ENCODE measurements at regions not wholly inside any gene's neighbourhood (a gene's known extent, or its start where the extent isn't known, plus 50 kb on each side); places are given as distances from the start of the nearest gene placed in this dataset.
A peak's percentile ranks its signal among the peaks of the same experiment; 100 is the strongest.
"Not testable (repeated sequence)": the region's sequence is repeated elsewhere in the genome, so short reads cannot be mapped to it uniquely, and the experiment has no call there.

GRCh38 chr4:128536746-128537145 lies 249.1 kb upstream of the PGRMC2 start:
- Mint-ChIP-seq H3K4me1 (ENCODE audit: low read depth) (no peaks in the 10 kb centered on the region), H3K27ac (no peak overlapping the region), H3K27me3 (ENCODE audit: low read depth) (peaks cover 6% of the 10 kb centered on the region), H3K9me3 (no peaks in the 10 kb centered on the region), H3K36me3 (ENCODE audit: insufficient read depth in 2 of 2) (no peaks in the 10 kb centered on the region), H3K4me3 (no peak overlapping the region)
- no peak for ATAC-seq (replicated peaks in 1 of 2)
- no peak for DNase-seq

GRCh38 chr4:128535510-128535909 lies 247.9 kb upstream of the PGRMC2 start:
- H3K4me3 Mint-ChIP-seq; H3K4me1 Mint-ChIP-seq (ENCODE audit: low read depth); H3K9me3 Mint-ChIP-seq; H3K36me3 Mint-ChIP-seq (ENCODE audit: insufficient read depth in 2 of 2); DNase-seq; H3K27ac Mint-ChIP-seq; ATAC-seq (replicated peaks in 1 of 2); H3K27me3 Mint-ChIP-seq (ENCODE audit: low read depth): not testable (repeated sequence)

DNA sequence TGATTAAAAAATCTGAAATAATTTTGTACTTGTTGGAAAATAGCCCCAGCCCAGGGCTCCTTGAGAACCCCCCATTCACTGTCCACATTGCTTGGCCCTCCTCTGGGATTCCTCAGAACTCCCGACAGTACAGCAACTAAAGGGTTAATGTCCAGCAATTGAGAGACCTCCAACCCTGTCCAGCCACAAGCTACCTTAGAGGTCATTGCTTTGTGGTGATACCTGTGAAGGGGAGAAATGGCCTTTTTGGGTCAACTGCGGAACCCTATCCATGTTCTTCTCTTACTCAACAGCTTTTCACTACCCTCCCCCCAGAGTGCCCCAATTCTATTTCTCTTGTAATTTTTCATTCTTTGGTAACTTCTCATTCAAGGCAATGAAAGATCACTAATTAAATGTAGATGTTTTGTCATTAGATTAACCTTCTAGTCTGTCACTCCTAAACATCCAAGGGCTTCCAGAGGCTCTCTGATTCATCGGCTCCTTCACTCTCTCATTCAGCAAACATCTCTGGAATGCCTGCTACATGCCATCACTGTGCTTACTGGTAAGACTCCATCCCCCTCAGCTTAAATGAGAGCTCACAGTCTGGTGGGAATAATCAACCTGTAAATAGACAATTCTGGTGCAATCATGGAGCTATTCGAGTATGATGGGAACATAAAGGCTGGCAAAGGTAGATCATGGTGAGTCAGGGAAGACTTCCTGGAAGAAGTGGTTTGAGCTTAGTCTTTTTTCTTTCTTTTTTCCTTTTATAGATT lies 241.4 kb upstream of the PGRMC2 start:
- no peaks in the 10 kb centered on the region for H3K36me3 Mint-ChIP-seq (ENCODE audit: insufficient read depth in 2 of 2)
- H3K27ac Mint-ChIP-seq = no peak overlapping the region
- ATAC-seq (replicated peaks in 1 of 2) (no peak), DNase-seq (no peak)
- no peaks in the 10 kb centered on the region for H3K27me3 Mint-ChIP-seq (ENCODE audit: low read depth)
- no peak overlapping the region for H3K4me3 Mint-ChIP-seq
- H3K4me1 Mint-ChIP-seq (ENCODE audit: low read depth) = peaks cover 13% of the 10 kb centered on the region
- no peaks in the 10 kb centered on the region for H3K9me3 Mint-ChIP-seq

DNA sequence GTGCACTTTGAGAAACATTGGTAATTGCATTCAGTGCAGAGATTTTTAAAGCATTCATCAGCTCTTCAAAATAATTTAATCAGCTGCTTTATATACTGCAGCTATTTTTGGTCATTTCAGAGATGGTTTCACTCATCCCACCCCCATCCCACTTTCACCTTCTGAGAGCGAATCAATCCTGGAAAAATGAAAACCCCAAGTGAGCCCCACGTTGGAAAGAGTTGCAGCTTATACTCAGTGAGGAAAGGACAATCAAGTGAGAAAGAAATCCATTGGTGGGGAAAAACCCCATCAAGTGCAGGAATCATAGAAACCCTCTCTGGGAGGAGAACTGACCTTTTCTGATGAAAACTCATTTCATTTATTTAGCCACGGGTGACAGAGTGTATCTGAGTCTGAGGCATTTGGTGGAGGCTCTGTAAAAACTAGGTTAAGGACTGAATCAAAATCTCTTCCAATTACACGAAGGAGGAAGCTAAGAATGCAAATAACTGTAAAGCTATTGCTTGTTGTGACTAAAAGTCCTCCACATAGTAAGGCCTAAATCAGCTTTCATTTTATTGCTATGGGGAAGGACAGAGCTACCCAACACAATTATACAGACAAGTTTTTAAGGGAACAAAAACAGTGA lies 240.4 kb upstream of the PGRMC2 start:
- ATAC-seq (replicated peaks in 1 of 2) (no peak), DNase-seq (no peak)
- Mint-ChIP-seq H3K4me1 (ENCODE audit: low read depth) (peaks cover 13% of the 10 kb centered on the region), H3K27ac (no peak overlapping the region), H3K4me3 (no peak overlapping the region), H3K9me3 (no peaks in the 10 kb centered on the region), H3K36me3 (ENCODE audit: insufficient read depth in 2 of 2) (no peaks in the 10 kb centered on the region), H3K27me3 (ENCODE audit: low read depth) (no peaks in the 10 kb centered on the region)

DNA sequence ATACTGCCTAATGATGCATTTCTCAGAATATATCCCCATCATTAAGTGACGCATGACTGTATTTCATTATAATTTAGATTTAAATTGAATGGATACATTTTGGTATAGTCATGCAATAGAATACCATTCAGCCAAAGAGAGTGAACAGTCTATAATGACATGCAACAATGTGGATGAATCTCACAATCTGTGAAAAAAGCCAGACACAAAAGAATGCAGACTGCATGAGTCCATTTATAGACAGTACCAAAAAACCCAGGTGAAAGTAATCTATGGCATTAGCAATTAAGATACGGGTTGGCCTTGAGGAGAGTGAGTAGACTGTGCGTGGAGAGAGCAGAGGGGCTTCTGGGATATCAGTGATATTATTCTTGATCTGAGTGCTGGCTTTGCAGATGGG lies 239.7 kb upstream of the PGRMC2 start:
- DNase-seq (no peak), ATAC-seq (replicated peaks in 1 of 2) (no peak)
- Mint-ChIP-seq H3K4me1 (ENCODE audit: low read depth) (peaks cover 13% of the 10 kb centered on the region), H3K9me3 (no peaks in the 10 kb centered on the region), H3K36me3 (ENCODE audit: insufficient read depth in 2 of 2) (no peaks in the 10 kb centered on the region), H3K27ac (no peak overlapping the region), H3K27me3 (ENCODE audit: low read depth) (no peaks in the 10 kb centered on the region), H3K4me3 (no peak overlapping the region)

DNA sequence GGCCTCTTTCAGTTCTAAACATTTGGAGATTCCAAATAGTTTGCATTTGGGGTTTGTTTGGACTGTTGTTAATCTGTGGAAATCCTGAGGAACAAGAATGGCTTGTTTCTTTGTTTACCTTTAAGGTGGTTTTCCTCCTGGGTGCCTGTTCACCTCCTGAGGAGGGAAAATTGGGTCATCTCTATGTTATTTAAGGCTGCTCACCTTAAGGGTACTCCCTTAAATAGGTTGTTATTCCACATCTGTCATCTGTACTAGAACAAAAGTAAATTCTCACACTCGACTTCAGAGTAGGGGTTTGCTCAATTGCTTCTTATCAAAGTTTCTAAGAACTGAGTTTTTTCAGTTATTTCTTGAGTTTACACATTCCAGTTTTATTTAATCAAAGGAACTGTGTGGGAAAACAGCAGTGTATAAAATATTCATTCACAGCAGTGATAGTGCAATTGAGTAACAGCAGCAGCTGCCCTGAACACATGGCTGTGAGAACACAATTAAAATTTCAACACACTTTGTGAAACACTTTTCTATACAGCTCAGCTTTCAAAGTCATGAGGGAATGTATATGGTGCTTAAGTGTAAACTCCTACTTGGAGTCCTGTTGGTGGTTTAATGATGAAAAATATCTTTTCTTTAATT lies 238.5 kb upstream of the PGRMC2 start:
- Mint-ChIP-seq H3K27ac (no peak overlapping the region), H3K4me3 (no peak overlapping the region), H3K27me3 (ENCODE audit: low read depth) (no peaks in the 10 kb centered on the region), H3K4me1 (ENCODE audit: low read depth) (peaks cover 13% of the 10 kb centered on the region), H3K36me3 (ENCODE audit: insufficient read depth in 2 of 2) (no peaks in the 10 kb centered on the region), H3K9me3 (no peaks in the 10 kb centered on the region)
- no peak for DNase-seq
- no peak for ATAC-seq (replicated peaks in 1 of 2)

- Mint-ChIP-seq H3K9me3 (no peaks in the 10 kb centered on the region), H3K4me3 (no peak overlapping the region), H3K27me3 (ENCODE audit: low read depth) (no peaks in the 10 kb centered on the region), H3K27ac (no peak overlapping the region), H3K36me3 (ENCODE audit: insufficient read depth in 2 of 2) (no peaks in the 10 kb centered on the region), H3K4me1 (ENCODE audit: low read depth) (peaks cover 13% of the 10 kb centered on the region)
- no peak for DNase-seq
- ATAC-seq (replicated peaks in 1 of 2) = peak in 1 of 2 donors; percentile 35
Measured at GRCh38 chr4:128525387-128525786, 237.8 kb upstream of the PGRMC2 start.

- no peaks in the 10 kb centered on the region for H3K9me3 Mint-ChIP-seq
- no peak overlapping the region for H3K27ac Mint-ChIP-seq
- no peak overlapping the region for H3K4me3 Mint-ChIP-seq
- no peak for ATAC-seq (replicated peaks in 1 of 2)
- H3K4me1 Mint-ChIP-seq (ENCODE audit: low read depth) = peaks cover 13% of the 10 kb centered on the region
- DNase-seq = no peak
- H3K36me3 Mint-ChIP-seq (ENCODE audit: insufficient read depth in 2 of 2) = no peaks in the 10 kb centered on the region
- no peaks in the 10 kb centered on the region for H3K27me3 Mint-ChIP-seq (ENCODE audit: low read depth)
Measured at GRCh38 chr4:128524311-128524710, 236.7 kb upstream of the PGRMC2 start.

DNA sequence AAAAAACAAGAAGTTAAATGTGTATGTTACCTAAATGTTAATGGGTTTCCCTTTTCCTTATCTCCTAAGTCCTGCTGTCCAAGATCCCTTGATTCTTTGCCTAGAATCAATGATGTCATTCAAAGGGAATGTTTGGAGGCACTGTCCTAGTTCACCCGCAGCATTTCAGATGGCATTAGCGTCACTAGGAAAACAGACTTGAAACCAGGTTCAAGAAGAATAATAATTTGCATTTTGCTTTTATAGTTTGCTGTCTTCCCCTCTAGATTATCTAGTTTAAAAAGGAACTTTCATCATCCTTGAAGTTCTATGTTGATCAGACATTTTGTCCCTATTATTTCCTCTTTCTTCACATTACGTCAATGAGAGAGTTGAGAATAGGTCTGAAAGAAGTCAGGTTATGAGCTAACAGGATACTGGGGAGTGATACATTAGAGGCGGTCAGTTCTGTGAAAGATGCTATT lies 234.1 kb upstream of the PGRMC2 start:
- no peaks in the 10 kb centered on the region for H3K9me3 Mint-ChIP-seq
- ATAC-seq (replicated peaks in 1 of 2) (no peak), DNase-seq (no peak)
- H3K27ac Mint-ChIP-seq = no peak overlapping the region
- H3K4me1 Mint-ChIP-seq (ENCODE audit: low read depth) = peaks cover 18% of the 10 kb centered on the region
- no peak overlapping the region for H3K4me3 Mint-ChIP-seq
- no peaks in the 10 kb centered on the region for H3K27me3 Mint-ChIP-seq (ENCODE audit: low read depth)
- no peaks in the 10 kb centered on the region for H3K36me3 Mint-ChIP-seq (ENCODE audit: insufficient read depth in 2 of 2)

DNA sequence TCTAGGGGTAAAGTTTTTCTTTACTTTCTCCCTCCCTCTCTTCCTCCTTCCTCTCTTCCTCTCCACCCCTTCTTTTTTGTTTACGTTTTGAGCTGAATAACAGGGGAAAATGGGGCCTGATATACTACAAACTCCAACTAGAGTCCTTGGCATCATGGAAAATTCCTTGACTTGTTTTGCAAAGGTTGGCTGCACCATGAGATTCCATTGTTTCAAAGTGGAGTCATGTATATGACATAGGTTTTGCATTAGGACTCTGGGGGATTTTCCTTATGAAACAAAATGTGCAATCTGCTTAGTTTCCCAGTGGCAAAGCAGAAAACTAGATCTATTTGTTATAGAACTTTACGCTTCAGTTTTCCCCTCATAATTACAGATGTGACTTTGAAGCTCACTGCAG lies 233.5 kb upstream of the PGRMC2 start:
- Mint-ChIP-seq H3K9me3 (no peaks in the 10 kb centered on the region), H3K27me3 (ENCODE audit: low read depth) (no peaks in the 10 kb centered on the region), H3K27ac (no peak overlapping the region), H3K4me1 (ENCODE audit: low read depth) (peaks cover 18% of the 10 kb centered on the region), H3K4me3 (no peak overlapping the region), H3K36me3 (ENCODE audit: insufficient read depth in 2 of 2) (no peaks in the 10 kb centered on the region)
- ATAC-seq (replicated peaks in 1 of 2) (no peak), DNase-seq (no peak)

GRCh38 chr4:128519163-128519830 lies 231.7 kb upstream of the PGRMC2 start:
- ATAC-seq (replicated peaks in 1 of 2) (no peak), DNase-seq (no peak)
- no peaks in the 10 kb centered on the region for H3K27me3 Mint-ChIP-seq (ENCODE audit: low read depth)
- H3K9me3 Mint-ChIP-seq = peaks cover 2 to 4% of the 10 kb centered on the region in 2 donors
- H3K27ac Mint-ChIP-seq = no peak overlapping the region
- H3K4me1 Mint-ChIP-seq (ENCODE audit: low read depth) = peaks cover 11% of the 10 kb centered on the region
- no peak overlapping the region for H3K4me3 Mint-ChIP-seq
- H3K36me3 Mint-ChIP-seq (ENCODE audit: insufficient read depth in 2 of 2) = peaks cover 3 to 5% of the 10 kb centered on the region in 2 donors

GRCh38 chr4:128517739-128518510 lies 230.3 kb upstream of the PGRMC2 start:
- ATAC-seq (replicated peaks in 1 of 2) = peak; percentile 63 to 71
- no peak overlapping the region for H3K4me3 Mint-ChIP-seq
- H3K9me3 Mint-ChIP-seq = peaks cover 2 to 4% of the 10 kb centered on the region in 2 donors
- no peak for DNase-seq
- H3K27ac Mint-ChIP-seq = no peak overlapping the region
- no peaks in the 10 kb centered on the region for H3K27me3 Mint-ChIP-seq (ENCODE audit: low read depth)
- peaks cover 23% of the 10 kb centered on the region for H3K4me1 Mint-ChIP-seq (ENCODE audit: low read depth)
- H3K36me3 Mint-ChIP-seq (ENCODE audit: insufficient read depth in 2 of 2) = peaks cover 7 to 15% of the 10 kb centered on the region in 2 donors
